Vagina (tissue), 2 donors: ENCODE measurements at regions not wholly inside any gene's neighbourhood (a gene's known extent, or its start where the extent isn't known, plus 50 kb on each side); places are given as distances from the start of the nearest gene placed in this dataset.

ENCODE experiments used
- DNase-seq, 2 donors: peaks; one replicate each; pipeline ENCODE4 v3.0.0-alpha.2; 2017; ENCODE audit errors: extremely low spot score in 2 of 2
- H3K27ac ChIP-seq: fragments of 200-600 bp; sonication (generic); one replicate; pipeline ENCODE4 v1.5.1; 2019
- H3K27me3 ChIP-seq: fragments of 200-600 bp; sonication (generic); one replicate; pipeline ENCODE4 v1.5.1; 2019
- H3K36me3 ChIP-seq, 2 donors: fragments of 200-600 bp; sonication (generic); one replicate each; pipeline ENCODE4 v1.5.1; 2017 to 2019
- H3K4me1 ChIP-seq: fragments of 200-600 bp; sonication (generic); one replicate; pipeline ENCODE4 v1.5.1; 2019
- H3K4me3 ChIP-seq, 2 donors: fragments of 200-600 bp; sonication (generic); 1 replicate in 1 of 2; 2 replicates in 1 of 2; pipeline ENCODE4 v1.5.1; 2016 to 2019
- H3K9me3 ChIP-seq: fragments of 200-600 bp; sonication (generic); one replicate; pipeline ENCODE4 v1.5.1; 2019
- POLR2A ChIP-seq, 2 donors: fragments of 450-650 bp; IDR thresholded peaks; one replicate each; pipeline ENCODE4 v1.6.1; 2017; ENCODE audit warnings: antibody characterized with exemption in 2 of 2, mild to moderate bottlenecking in 2 of 2, moderate library complexity in 2 of 2
- POLR2AphosphoS5 ChIP-seq, 2 donors: sonication (generic); formaldehyde crosslinking; IDR thresholded peaks; one replicate each; pipeline ENCODE4 v1.9.0; 2017; ENCODE audit warnings: antibody characterized with exemption in 2 of 2, mild to moderate bottlenecking in 2 of 2, low read depth in 1 of 2; ENCODE audit not compliant: insufficient read depth in 1 of 2
- intact Hi-C: fragments of 100-400 bp; cut with DNase I; formaldehyde crosslinking; loops from one replicate; pipeline ENCODE4 v1.15.1; 2023
- TF ChIP-seq, protein P1 (sequence below), 3 experiments: fragments of 450-650 bp in 2 of 3; fragments of 200-600 bp in 1 of 3; sonication (generic) in 1 of 3; IDR thresholded peaks; one replicate each; pipeline ENCODE4 v1.5.1; 2017 to 2019; ENCODE audit warnings: antibody characterized with exemption in 3 of 3, mild to moderate bottlenecking in 2 of 3, moderate library complexity in 2 of 3

DNA sequence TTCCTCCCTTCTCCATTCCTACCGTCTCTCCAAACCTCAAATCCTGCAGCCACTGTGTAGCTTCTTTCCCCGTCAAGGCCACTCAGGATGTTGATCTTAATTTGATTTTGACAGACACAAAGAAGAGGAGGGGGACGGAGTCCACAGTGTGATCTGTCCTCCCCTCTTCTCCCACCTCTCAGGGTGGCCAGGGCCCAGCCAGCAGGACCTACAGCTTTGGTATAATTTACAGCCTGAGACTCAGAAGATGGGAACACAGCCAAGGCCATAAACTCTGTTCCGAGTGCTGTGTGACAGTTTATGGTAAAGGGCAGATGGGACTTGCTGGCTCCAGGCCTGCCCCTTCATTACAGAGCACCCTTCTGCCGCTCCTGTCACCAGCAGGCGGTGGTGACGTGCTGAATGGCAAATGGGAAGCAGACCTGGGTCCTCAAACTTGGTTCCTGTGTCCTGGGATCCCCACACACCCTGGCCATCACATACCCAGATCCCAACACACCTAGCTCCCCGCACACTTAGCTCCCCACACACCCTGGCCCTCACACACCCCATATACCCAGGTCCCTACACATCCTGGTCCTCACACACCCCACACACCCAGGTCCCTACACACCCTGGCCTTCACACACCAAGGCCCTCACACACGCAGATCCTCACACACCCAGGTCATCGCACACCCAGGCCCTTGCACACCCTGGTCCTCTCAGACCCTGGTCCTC is 71.6 kb downstream of the CD2 start:
- DNase-seq = peak in 1 of 2 donors; percentile 83
- Histone ChIP-seq H3K4me3 (no peak overlapping the region), H3K9me3 (no peaks in the 10 kb centered on the region), H3K4me1 (peaks cover 12% of the 10 kb centered on the region), H3K27ac (no peak overlapping the region), H3K27me3 (no peaks in the 10 kb centered on the region), H3K36me3 (no peaks in the 10 kb centered on the region)
- intact Hi-C loops = no loop called here
- TF ChIP-seq POLR2AphosphoS5 (IDR thresholded peaks at IDR 0.05; ENCODE audit: insufficient read depth in 1 of 2, low read depth in 1 of 2) (no peak), POLR2A (IDR thresholded peaks at IDR 0.05) (no peak)
- TF ChIP-seq, protein P1, sequence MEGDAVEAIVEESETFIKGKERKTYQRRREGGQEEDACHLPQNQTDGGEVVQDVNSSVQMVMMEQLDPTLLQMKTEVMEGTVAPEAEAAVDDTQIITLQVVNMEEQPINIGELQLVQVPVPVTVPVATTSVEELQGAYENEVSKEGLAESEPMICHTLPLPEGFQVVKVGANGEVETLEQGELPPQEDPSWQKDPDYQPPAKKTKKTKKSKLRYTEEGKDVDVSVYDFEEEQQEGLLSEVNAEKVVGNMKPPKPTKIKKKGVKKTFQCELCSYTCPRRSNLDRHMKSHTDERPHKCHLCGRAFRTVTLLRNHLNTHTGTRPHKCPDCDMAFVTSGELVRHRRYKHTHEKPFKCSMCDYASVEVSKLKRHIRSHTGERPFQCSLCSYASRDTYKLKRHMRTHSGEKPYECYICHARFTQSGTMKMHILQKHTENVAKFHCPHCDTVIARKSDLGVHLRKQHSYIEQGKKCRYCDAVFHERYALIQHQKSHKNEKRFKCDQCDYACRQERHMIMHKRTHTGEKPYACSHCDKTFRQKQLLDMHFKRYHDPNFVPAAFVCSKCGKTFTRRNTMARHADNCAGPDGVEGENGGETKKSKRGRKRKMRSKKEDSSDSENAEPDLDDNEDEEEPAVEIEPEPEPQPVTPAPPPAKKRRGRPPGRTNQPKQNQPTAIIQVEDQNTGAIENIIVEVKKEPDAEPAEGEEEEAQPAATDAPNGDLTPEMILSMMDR (IDR thresholded peaks at IDR 0.05) = no peak

DNA sequence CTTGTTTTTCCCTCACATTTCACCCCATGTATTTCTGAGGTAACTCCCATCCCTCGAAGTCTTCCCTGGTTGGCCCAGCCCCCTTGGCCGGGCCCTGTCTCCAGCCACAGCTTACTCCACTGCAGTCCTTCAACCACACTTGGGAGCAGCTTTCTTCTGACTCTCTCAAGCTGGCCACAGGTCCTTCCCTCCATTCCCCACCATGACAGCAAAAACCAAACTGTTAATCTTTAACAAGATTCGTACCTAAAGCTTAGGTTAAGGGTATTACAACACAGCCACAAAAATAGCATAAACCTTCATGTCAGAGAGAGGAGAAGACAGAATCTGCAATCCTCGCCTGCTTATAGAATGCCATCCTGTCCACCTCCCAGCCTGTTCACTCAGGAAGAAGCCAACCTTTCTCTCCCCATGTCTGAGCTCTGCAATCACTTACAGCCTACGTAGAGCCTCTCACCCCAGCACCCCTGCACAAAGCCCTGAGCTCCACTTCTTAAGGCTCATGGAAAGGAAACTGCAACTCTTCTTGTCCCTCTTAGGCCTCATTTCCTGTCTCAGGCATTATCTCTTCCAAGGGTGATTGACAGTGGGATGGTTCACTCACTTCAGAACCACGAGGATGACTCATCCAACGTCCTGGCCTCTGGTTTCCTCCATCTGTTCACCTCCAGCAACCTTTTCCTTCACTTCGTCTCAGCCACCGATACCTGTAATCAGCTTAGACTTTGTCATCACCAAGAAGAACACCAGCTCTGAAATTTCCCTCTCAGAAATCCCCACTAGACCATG is 72.8 kb downstream of the CD2 start:
- Histone ChIP-seq H3K4me1 (peaks cover 12% of the 10 kb centered on the region), H3K4me3 (no peak overlapping the region), H3K36me3 (no peaks in the 10 kb centered on the region), H3K27me3 (no peaks in the 10 kb centered on the region), H3K9me3 (no peaks in the 10 kb centered on the region), H3K27ac (no peak overlapping the region)
- peak in 1 of 2 donors; percentile 69 for DNase-seq
- TF ChIP-seq POLR2AphosphoS5 (IDR thresholded peaks at IDR 0.05; ENCODE audit: insufficient read depth in 1 of 2, low read depth in 1 of 2) = no peak
- no peak for TF ChIP-seq POLR2A (IDR thresholded peaks at IDR 0.05)
- TF ChIP-seq, protein P1 (IDR thresholded peaks at IDR 0.05) = no peak
- intact Hi-C loops = no loop called here

DNA sequence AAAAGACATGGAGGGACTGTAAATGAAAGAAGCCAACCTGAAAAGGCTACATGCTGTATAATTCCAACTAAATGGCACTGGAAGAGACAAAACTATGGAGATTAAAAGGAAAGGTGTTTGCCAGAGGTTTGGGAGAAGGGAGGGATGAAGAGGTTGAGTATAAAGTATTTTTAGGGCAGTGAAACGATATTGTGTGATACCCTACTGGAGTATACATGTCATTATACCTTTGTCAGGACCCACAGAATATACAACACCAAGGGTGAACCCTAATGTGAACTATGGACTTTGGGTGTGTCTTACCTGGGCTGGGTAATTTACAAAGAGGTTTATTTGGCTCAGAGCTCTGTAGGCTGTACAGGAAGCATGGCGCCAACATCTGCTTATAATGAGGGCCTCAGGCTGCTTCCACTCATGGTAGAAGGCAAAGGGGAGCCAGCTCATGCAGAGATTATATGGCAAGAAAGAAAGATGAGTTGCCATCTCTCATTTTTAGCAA is 73.4 kb downstream of the CD2 start:
- Histone ChIP-seq H3K4me1 (peaks cover 12% of the 10 kb centered on the region), H3K27ac (no peak overlapping the region), H3K27me3 (no peaks in the 10 kb centered on the region), H3K9me3 (no peaks in the 10 kb centered on the region), H3K36me3 (no peaks in the 10 kb centered on the region), H3K4me3 (no peak overlapping the region)
- no peak for DNase-seq
- intact Hi-C loops = no loop called here
- TF ChIP-seq, protein P1 (IDR thresholded peaks at IDR 0.05) = no peak
- TF ChIP-seq POLR2A (IDR thresholded peaks at IDR 0.05) (no peak), POLR2AphosphoS5 (IDR thresholded peaks at IDR 0.05; ENCODE audit: insufficient read depth in 1 of 2, low read depth in 1 of 2) (no peak)

DNA sequence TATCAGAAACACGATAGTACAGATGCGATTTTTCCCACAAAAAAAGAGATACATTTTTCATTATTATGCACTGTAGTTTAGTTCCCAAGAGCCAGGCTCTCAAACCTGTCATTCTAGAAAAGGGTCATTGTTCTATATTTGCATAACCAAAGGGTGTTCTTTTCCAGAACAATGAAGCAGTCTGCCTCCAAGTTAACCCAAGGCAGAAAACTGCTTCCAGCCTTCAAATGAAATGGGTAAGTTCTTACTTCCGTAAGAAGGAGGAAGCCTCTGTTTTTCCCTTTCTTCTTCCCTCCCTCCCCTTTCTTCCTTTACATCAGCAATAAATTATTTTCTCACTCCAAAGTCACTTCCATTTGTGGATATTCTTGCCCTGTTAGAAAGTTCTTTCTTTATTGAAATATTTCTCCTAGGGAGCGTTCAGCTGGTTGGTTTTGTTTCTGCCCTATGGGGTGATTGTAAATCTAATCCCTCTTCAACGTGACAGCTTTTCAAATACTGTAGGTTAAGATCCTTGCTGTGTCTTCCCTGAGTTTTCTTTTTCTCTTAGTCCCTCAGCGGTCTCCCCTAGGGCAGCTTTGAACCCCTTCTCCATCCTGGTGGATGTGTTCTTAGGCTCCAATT is 77.3 kb upstream of the PTGFRN start:
- intact Hi-C loops = no loop called here
- H3K4me3 ChIP-seq = no peak overlapping the region
- no peak for TF ChIP-seq POLR2A (IDR thresholded peaks at IDR 0.05)
- TF ChIP-seq, protein P1 (IDR thresholded peaks at IDR 0.05) = no peak
- TF ChIP-seq POLR2AphosphoS5 (IDR thresholded peaks at IDR 0.05; ENCODE audit: insufficient read depth in 1 of 2, low read depth in 1 of 2) = no peak
- peak in 1 of 2 donors; percentile 10 for DNase-seq
- no peaks in the 10 kb centered on the region for H3K27me3 ChIP-seq
- no peaks in the 10 kb centered on the region for H3K4me1 ChIP-seq
- no peak overlapping the region for H3K27ac ChIP-seq
- H3K36me3 ChIP-seq = no peaks in the 10 kb centered on the region
- H3K9me3 ChIP-seq = no peaks in the 10 kb centered on the region
